ENCODE measurements at regions not wholly inside any gene's neighbourhood (a gene's known extent, or its start where the extent isn't known, plus 50 kb on each side); places are given as distances from the start of the nearest gene placed in this dataset.

- Histone ChIP-seq H3K27me3 (ENCODE audit: insufficient read depth, low read length) (no peaks in the 10 kb centered on the region), H3K9me3 (ENCODE audit: control insufficient read depth in 1 of 2, insufficient read depth in 1 of 2, low read depth in 1 of 2, low read length in 2 of 2) (peaks cover 7 to 11% of the 10 kb centered on the region in 2 experiments; a peak in 2 of 4 replicates), H3K4me3 (replicated peaks in 1 of 2; ENCODE audit: low read depth in 1 of 2, low read length in 2 of 2) (no peak overlapping the region), H3K9ac (ENCODE audit: low read length) (no peak overlapping the region), H2AFZ (ENCODE audit: low read depth, low read length, poor library complexity, severe bottlenecking) (no peak overlapping the region), H3K36me3 (ENCODE audit: control insufficient read depth in 1 of 2, insufficient read depth in 2 of 2, low read length in 2 of 2) (no peaks in the 10 kb centered on the region), H4K20me1 (ENCODE audit: insufficient read depth) (no peaks in the 10 kb centered on the region), H3K4me1 (ENCODE audit: control insufficient read depth in 1 of 2, insufficient read depth in 2 of 2, low read length in 2 of 2) (no peaks in the 10 kb centered on the region), H3K9me2 (ENCODE audit: insufficient read depth) (no peaks in the 10 kb centered on the region), H3K79me2 (ENCODE audit: insufficient read depth, low read length) (no peaks in the 10 kb centered on the region), H3K4me2 (ENCODE audit: low read length) (no peak overlapping the region), H3K27ac (ENCODE audit: low read depth, low read length) (no peak overlapping the region)
- no peak for TF ChIP-seq ZNF274 (IDR thresholded peaks at IDR 0.05; ENCODE audit: low read depth, low read length)
- no peak for TF ChIP-seq SP1 (IDR thresholded peaks at IDR 0.05; ENCODE audit: low read depth)
- no peak for TF ChIP-seq EGR1 (IDR thresholded peaks at IDR 0.05; ENCODE audit: low read depth)
- no peak for TF ChIP-seq CTCF (IDR thresholded peaks at IDR 0.05 in 2 of 3, conservative IDR thresholded peaks at IDR 0.05 in 1 of 3; ENCODE audit: borderline replicate concordance in 1 of 3, insufficient read depth in 1 of 3, low read depth in 2 of 3, low read length in 2 of 3)
- no peak for TF ChIP-seq SIN3A (IDR thresholded peaks at IDR 0.05; ENCODE audit: low read depth)
- no peak for TF ChIP-seq CEBPB (IDR thresholded peaks at IDR 0.05; ENCODE audit: low read depth)
- no peak for TF ChIP-seq RAD21 (IDR thresholded peaks at IDR 0.05; ENCODE audit: low read depth)
- TF ChIP-seq ZBTB33 (IDR thresholded peaks at IDR 0.05; ENCODE audit: extremely low read depth, insufficient replicate concordance, low read length) = no peak
- ChIA-PET POLR2A (no interaction called here), RAD21 (ENCODE audit: low non-redundant PET in 1 of 2, low total read pairs in 2 of 2, uncharacterized antibody in 2 of 2, unreplicated experiment in 2 of 2) (no interaction called here), CTCF (no interaction called here)
- no peak for DNase-seq (ENCODE audit: low read depth, low spot score)
- no TSS peak for BruUV-seq (replicated peaks)
- ATAC-seq = no peak
- intact Hi-C loops (cut with micrococcal nuclease) = no loop called here
Observed at GRCh38 chr3:22419261-22419660, 668.3 kb upstream of the ZNF385D start.
